ENCODE measurements at regions not wholly inside any gene's neighbourhood (a gene's known extent, or its start where the extent isn't known, plus 50 kb on each side); places are given as distances from the start of the nearest gene placed in this dataset.

DNA sequence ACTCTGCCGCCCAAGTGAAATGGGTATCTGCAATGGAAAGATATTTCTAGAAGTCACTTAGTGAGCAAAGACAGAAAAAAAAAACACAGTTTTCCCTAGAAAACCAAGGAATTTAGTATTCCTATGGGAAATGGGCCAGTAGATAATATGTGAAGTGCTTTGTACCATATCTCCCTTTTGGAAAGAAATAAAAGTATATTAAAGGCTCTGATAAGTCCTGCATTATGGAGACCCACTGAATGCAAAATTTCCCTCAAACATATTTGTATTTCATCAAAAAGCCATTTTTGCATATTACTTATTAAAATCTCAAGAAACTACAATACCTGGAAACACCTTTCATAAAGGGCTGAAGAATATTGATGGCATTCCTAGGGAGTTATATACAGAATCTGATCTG lies 51.6 kb upstream of the DYNLRB2 start:
- no peak for DNase-seq

DNA sequence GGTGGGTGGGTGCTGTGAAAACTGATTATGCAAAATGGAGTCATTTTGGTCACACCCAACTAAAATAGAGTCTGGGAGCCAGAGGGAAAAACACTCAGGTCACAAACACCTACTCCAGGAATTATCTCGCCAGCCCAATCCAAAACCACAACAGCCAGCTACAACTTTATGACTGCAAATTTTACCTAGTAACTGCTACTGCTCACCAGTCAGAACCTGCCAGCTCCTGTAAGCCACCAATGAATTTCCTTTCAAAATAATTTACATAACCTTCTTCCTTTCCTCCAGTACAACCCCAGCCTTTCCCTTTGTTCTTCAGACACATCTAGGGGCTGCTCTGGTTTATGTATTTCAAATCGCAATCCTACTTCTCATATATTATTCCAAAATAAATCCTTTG lies 52.6 kb upstream of the DYNLRB2 start:
- no peak for DNase-seq

- no peak for DNase-seq
Measured at GRCh38 chr16:80480664-80481063, 60.1 kb upstream of the DYNLRB2 start.

GRCh38 chr16:80477838-80478237 lies 63.0 kb upstream of the DYNLRB2 start:
- DNase-seq, result no peak

DNA sequence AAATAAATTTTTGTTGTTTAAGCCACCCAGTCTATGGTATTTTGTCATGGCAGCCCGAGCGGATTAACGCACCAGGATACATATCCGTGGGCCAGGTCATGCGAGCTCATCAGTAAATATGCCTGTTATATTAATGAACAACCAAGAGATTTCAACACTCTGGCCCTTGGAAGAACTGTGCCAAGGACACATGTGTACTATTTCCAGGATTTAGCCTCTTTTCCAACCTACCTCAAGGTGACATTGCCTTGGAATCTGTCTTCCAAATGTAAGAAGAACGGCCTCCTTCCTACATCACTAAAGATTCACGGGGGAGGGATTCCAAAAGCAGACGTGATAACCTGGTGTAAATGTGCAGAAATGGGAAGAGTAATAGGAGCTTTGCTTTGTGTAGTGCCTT lies 72.8 kb upstream of the DYNLRB2 start:
- no peak for DNase-seq

GRCh38 chr16:80466024-80466987 lies 74.5 kb upstream of the DYNLRB2 start:
- DNase-seq, result no peak

- DNase-seq, result no peak
Measured at GRCh38 chr16:80463751-80464495, 76.9 kb upstream of the DYNLRB2 start.

- DNase-seq, result no peak
Measured at GRCh38 chr16:80463326-80463725, 77.5 kb upstream of the DYNLRB2 start.

GRCh38 chr16:80462917-80463316 lies 77.9 kb upstream of the DYNLRB2 start:
- DNase-seq, result no peak

DNA sequence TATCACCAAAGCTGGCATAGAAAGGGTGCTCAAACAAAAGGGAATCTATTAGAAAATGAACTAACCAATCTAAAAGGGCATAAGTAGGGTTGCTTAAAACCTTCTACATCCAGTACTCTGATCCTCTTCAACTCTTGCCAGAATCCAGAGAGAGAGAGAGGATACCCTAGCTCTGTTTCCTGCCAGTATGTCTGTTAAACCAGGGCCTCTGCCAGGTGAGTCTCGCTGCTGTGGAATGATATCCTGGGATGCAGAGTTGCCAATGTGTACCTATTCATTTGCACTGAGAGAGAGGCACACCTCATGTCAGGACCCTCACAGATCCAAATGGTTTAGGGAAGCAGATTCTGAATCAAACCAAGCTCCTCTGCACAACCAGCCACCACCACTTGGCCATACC lies 79.8 kb upstream of the DYNLRB2 start:
- DNase-seq, result no peak

DNA sequence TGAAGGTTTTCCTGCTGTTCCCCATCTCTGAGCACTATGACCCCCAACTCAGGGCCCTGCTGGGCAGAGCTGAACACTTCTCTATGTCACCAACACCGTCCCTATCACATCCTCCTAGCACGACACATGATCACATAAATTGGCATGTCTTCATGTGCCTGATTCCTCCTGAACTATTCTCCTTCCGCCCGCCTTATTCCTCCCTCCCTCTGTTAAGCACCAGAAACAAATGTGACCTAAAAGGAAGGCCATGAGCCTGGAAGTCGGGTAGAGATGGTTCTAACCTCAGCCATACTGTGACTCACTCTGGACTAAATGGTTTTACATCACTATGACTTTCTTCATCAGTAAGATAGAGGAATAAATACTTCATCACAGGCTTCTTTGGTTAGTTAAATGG lies 80.8 kb upstream of the DYNLRB2 start:
- DNase-seq, result no peak

- no peak for DNase-seq
Measured at GRCh38 chr16:80459331-80459777, 81.4 kb upstream of the DYNLRB2 start.

- DNase-seq, result no peak
Measured at GRCh38 chr16:80457871-80458270, 82.9 kb upstream of the DYNLRB2 start.

- no peak for DNase-seq
Measured at GRCh38 chr16:80454802-80455201, 86.0 kb upstream of the DYNLRB2 start.

GRCh38 chr16:80449392-80449791 lies 91.4 kb upstream of the DYNLRB2 start:
- DNase-seq, result no peak

GRCh38 chr16:80447241-80447640 lies 93.6 kb upstream of the DYNLRB2 start:
- no peak for DNase-seq

GRCh38 chr16:80442779-80443178 lies 98.0 kb upstream of the DYNLRB2 start:
- no peak for DNase-seq

- DNase-seq, result no peak
Measured at GRCh38 chr16:80441935-80442334, 98.9 kb upstream of the DYNLRB2 start.

DNA sequence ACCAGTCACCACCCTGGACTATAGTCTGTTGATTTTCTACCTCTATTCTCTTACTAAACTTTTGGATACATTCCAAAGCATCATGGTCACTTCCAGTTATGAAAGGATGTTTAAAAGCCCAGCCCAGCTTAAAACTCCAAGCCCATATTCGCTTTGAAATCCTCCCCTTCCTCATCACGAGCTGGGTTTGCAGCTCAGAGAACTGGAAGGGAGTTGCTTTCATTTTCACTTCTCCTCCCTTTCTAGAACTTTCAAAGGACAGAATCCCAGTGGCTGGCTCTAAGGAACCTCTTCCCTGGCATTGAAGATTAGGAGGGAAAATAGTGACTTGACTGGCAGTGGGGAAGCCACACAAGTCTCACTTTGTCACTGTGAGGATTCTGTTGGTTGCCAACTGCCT lies 100.1 kb upstream of the DYNLRB2 start:
- DNase-seq, result no peak

DNA sequence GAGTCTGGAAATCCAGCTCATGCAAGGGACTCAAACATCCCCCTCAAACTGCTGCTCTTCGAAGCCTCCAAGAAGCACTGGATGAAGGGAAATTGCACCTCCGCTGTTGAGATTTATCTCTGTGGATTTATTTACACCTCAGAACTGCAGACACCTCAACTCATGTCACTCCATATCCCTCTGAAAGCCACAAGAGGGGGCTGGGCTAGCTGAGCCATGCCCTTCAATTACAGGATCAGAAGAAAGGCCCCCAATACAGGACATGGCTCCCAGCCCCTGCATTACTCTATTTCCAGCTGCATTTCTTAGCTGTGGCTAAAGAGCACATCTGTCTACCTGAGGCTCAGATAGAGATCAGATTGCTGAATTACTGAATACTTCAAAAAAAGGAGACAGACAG lies 103.1 kb upstream of the DYNLRB2 start:
- DNase-seq, result no peak

DNA sequence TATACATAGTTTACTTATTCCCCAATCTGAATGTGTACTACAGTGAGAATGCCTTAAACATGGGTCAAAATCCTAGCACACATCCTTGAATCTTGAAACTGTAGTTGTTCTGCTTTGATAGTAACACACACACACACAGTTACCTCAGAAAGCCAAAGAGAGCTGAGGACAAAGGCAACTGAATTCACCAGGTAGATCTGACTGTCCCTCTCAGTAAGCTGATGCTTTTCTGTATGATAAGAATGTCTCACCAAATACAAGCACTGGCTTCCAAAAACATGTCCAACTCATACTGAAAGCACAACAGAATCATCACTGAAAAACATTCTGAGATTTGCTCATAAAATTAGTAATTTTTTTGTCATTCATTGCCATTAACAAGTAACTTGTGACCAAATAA lies 104.3 kb upstream of the DYNLRB2 start:
- no peak for DNase-seq

GRCh38 chr16:80433623-80434022 lies 107.2 kb upstream of the DYNLRB2 start:
- DNase-seq, result no peak

DNA sequence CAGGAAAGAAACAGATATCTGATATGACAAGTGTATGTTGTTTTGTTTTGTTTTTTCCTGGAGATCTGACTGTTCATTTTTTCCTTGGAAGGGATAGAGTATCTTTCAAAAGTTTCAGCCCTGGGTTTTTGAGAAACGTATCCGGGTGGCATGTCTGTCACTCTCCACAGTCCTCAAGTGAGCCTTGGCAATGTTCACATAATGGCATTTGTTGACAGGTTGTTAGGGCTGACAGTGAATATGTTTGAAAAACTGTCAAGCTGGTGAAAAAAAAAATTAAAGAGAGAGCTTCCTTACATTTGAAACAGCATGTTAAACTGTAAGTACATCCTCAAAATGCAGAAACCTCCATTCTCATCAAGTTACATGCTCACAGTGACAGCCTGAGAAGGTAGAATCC lies 113.0 kb upstream of the DYNLRB2 start:
- no peak for DNase-seq

Measured in NCI-H2081 treated with DMSO at 0.1 percent for 48 hours (cell line).